ENCODE measurements at regions not wholly inside any gene's neighbourhood (a gene's known extent, or its start where the extent isn't known, plus 50 kb on each side); places are given as distances from the start of the nearest gene placed in this dataset.
"Not testable (repeated sequence)": the region's sequence is repeated elsewhere in the genome, so short reads cannot be mapped to it uniquely, and the experiment has no call there.

GRCh38 chr20:29119141-29119540, 2138.3 kb upstream of the DEFB115 start:
- no peak for DNase-seq (ENCODE audit: insufficient read length, low spot score, missing footprints)
- H3K79me2 ChIP-seq (ENCODE audit: insufficient read depth, low read length) = no peaks in the 10 kb centered on the region
- no peak overlapping the region for H3K27ac ChIP-seq (ENCODE audit: low read depth, low read length)
- H3K4me3 ChIP-seq (ENCODE audit: insufficient read depth, low read length) = no peak overlapping the region
- TF ChIP-seq CTCF (IDR thresholded peaks at IDR 0.05; ENCODE audit: extremely low read depth, low read depth, low read length) = no peak
- H3K4me1 ChIP-seq (ENCODE audit: insufficient read depth, low read length) = no peaks in the 10 kb centered on the region
- no peaks in the 10 kb centered on the region for H4K20me1 ChIP-seq (ENCODE audit: insufficient read depth, low read length)
- no peak overlapping the region for H2AFZ ChIP-seq (ENCODE audit: low read length)
- no peaks in the 10 kb centered on the region for H3K36me3 ChIP-seq (ENCODE audit: insufficient read depth, low read length)
- H3K9me3 ChIP-seq (ENCODE audit: low read depth, low read length) = peaks cover 13% of the 10 kb centered on the region
- H3K27me3 ChIP-seq (ENCODE audit: insufficient read depth, low read length) = no peaks in the 10 kb centered on the region
- H3K4me2 ChIP-seq (ENCODE audit: insufficient read depth, low read length) = no peak overlapping the region

- not testable (repeated sequence) for H3K4me2 ChIP-seq (ENCODE audit: insufficient read depth, low read length); H2AFZ ChIP-seq (ENCODE audit: low read length); H3K27ac ChIP-seq (ENCODE audit: low read depth, low read length); H3K36me3 ChIP-seq (ENCODE audit: insufficient read depth, low read length); H3K4me1 ChIP-seq (ENCODE audit: insufficient read depth, low read length); H4K20me1 ChIP-seq (ENCODE audit: insufficient read depth, low read length); DNase-seq (ENCODE audit: insufficient read length, low spot score, missing footprints); H3K27me3 ChIP-seq (ENCODE audit: insufficient read depth, low read length); H3K79me2 ChIP-seq (ENCODE audit: insufficient read depth, low read length); H3K4me3 ChIP-seq (ENCODE audit: insufficient read depth, low read length)
- H3K9me3 ChIP-seq (ENCODE audit: low read depth, low read length) = peaks cover 13% of the 10 kb centered on the region
Measured at GRCh38 chr20:29119684-29120083, 2137.8 kb upstream of the DEFB115 start.

GRCh38 chr20:29120088-29120487, 2137.4 kb upstream of the DEFB115 start:
- not testable (repeated sequence) for H4K20me1 ChIP-seq (ENCODE audit: insufficient read depth, low read length); H2AFZ ChIP-seq (ENCODE audit: low read length); H3K27ac ChIP-seq (ENCODE audit: low read depth, low read length); H3K4me2 ChIP-seq (ENCODE audit: insufficient read depth, low read length); H3K4me3 ChIP-seq (ENCODE audit: insufficient read depth, low read length); DNase-seq (ENCODE audit: insufficient read length, low spot score, missing footprints); H3K4me1 ChIP-seq (ENCODE audit: insufficient read depth, low read length); H3K79me2 ChIP-seq (ENCODE audit: insufficient read depth, low read length); H3K27me3 ChIP-seq (ENCODE audit: insufficient read depth, low read length); H3K36me3 ChIP-seq (ENCODE audit: insufficient read depth, low read length)
- H3K9me3 ChIP-seq (ENCODE audit: low read depth, low read length) = peaks cover 13% of the 10 kb centered on the region

- not testable (repeated sequence) for H3K4me3 ChIP-seq (ENCODE audit: insufficient read depth, low read length); H2AFZ ChIP-seq (ENCODE audit: low read length); H4K20me1 ChIP-seq (ENCODE audit: insufficient read depth, low read length); H3K4me1 ChIP-seq (ENCODE audit: insufficient read depth, low read length); DNase-seq (ENCODE audit: insufficient read length, low spot score, missing footprints); H3K79me2 ChIP-seq (ENCODE audit: insufficient read depth, low read length); H3K27ac ChIP-seq (ENCODE audit: low read depth, low read length); H3K27me3 ChIP-seq (ENCODE audit: insufficient read depth, low read length); H3K36me3 ChIP-seq (ENCODE audit: insufficient read depth, low read length); H3K4me2 ChIP-seq (ENCODE audit: insufficient read depth, low read length)
- peaks cover 13% of the 10 kb centered on the region for H3K9me3 ChIP-seq (ENCODE audit: low read depth, low read length)
Measured at GRCh38 chr20:29120575-29120974, 2136.9 kb upstream of the DEFB115 start.

- not testable (repeated sequence) for DNase-seq (ENCODE audit: insufficient read length, low spot score, missing footprints); H3K27me3 ChIP-seq (ENCODE audit: insufficient read depth, low read length); H3K36me3 ChIP-seq (ENCODE audit: insufficient read depth, low read length); H3K79me2 ChIP-seq (ENCODE audit: insufficient read depth, low read length); H2AFZ ChIP-seq (ENCODE audit: low read length); H3K4me2 ChIP-seq (ENCODE audit: insufficient read depth, low read length); H3K4me3 ChIP-seq (ENCODE audit: insufficient read depth, low read length); H3K4me1 ChIP-seq (ENCODE audit: insufficient read depth, low read length); H3K27ac ChIP-seq (ENCODE audit: low read depth, low read length); H4K20me1 ChIP-seq (ENCODE audit: insufficient read depth, low read length)
- H3K9me3 ChIP-seq (ENCODE audit: low read depth, low read length) = peaks cover 13% of the 10 kb centered on the region
Measured at GRCh38 chr20:29122784-29123183, 2134.7 kb upstream of the DEFB115 start.

GRCh38 chr20:29123861-29124260, 2133.6 kb upstream of the DEFB115 start:
- TF ChIP-seq CTCF (IDR thresholded peaks at IDR 0.05; ENCODE audit: extremely low read depth, low read depth, low read length) = no peak

More at GRCh38 chr20:29123861-29124260, 2133.6 kb upstream of the DEFB115 start:
- Histone ChIP-seq H3K9me3 (ENCODE audit: low read depth, low read length) (peaks cover 9% of the 10 kb centered on the region), H3K27me3 (ENCODE audit: insufficient read depth, low read length) (no peaks in the 10 kb centered on the region), H4K20me1 (ENCODE audit: insufficient read depth, low read length) (no peaks in the 10 kb centered on the region), H3K79me2 (ENCODE audit: insufficient read depth, low read length) (no peaks in the 10 kb centered on the region), H3K4me2 (ENCODE audit: insufficient read depth, low read length) (no peak overlapping the region), H3K4me1 (ENCODE audit: insufficient read depth, low read length) (no peaks in the 10 kb centered on the region), H3K36me3 (ENCODE audit: insufficient read depth, low read length) (no peaks in the 10 kb centered on the region), H3K27ac (ENCODE audit: low read depth, low read length) (no peak overlapping the region), H3K4me3 (ENCODE audit: insufficient read depth, low read length) (no peak overlapping the region), H2AFZ (ENCODE audit: low read length) (no peak overlapping the region)
- no peak for DNase-seq (ENCODE audit: insufficient read length, low spot score, missing footprints)

All from osteoblast (primary cell).